ENCODE measurements at regions not wholly inside any gene's neighbourhood (a gene's known extent, or its start where the extent isn't known, plus 50 kb on each side); places are given as distances from the start of the nearest gene placed in this dataset.

DNA sequence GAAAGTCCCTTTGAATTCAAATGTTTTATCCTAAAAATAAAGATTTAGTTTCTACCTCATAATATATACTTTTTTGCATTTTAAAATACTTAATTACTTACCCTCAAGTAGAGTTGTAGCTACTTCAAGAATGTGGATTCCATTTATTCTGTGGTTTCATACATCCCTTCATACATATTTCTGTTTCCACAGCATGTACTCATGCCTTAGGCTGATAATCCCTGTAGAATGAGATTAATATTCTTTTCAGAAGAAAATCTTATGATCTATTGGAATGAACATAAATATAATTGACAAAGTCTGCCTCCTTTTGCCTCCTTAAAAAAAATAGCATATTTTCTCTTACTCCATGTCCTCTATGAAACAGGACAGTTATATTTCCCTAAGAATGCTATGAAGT lies 465.7 kb downstream of the DTWD2 start:
- TF ChIP-seq, protein P1, sequence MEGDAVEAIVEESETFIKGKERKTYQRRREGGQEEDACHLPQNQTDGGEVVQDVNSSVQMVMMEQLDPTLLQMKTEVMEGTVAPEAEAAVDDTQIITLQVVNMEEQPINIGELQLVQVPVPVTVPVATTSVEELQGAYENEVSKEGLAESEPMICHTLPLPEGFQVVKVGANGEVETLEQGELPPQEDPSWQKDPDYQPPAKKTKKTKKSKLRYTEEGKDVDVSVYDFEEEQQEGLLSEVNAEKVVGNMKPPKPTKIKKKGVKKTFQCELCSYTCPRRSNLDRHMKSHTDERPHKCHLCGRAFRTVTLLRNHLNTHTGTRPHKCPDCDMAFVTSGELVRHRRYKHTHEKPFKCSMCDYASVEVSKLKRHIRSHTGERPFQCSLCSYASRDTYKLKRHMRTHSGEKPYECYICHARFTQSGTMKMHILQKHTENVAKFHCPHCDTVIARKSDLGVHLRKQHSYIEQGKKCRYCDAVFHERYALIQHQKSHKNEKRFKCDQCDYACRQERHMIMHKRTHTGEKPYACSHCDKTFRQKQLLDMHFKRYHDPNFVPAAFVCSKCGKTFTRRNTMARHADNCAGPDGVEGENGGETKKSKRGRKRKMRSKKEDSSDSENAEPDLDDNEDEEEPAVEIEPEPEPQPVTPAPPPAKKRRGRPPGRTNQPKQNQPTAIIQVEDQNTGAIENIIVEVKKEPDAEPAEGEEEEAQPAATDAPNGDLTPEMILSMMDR (IDR thresholded peaks at IDR 0.05; ENCODE audit: low read depth, low read length) = no peak
- TF ChIP-seq EZH2phosphoT487 (IDR thresholded peaks at IDR 0.05; ENCODE audit: low read depth) = no peak

Measured in OCI-LY3 (cell line).